NCI-H446 treated with DMSO at 0.1 percent for 48 hours (cell line): ENCODE measurements at regions not wholly inside any gene's neighbourhood (a gene's known extent, or its start where the extent isn't known, plus 50 kb on each side); places are given as distances from the start of the nearest gene placed in this dataset.
"Not testable (repeated sequence)": the region's sequence is repeated elsewhere in the genome, so short reads cannot be mapped to it uniquely, and the experiment has no call there.

Source experiments
- DNase-seq: peaks from one replicate; lab custom pipeline; 2025; lab: John Stamatoyannopoulos, UW

- DNase-seq = no peak
Observed at GRCh38 chrX:45502396-45502795, 301.7 kb upstream of the DIPK2B start.

- no peak for DNase-seq
Observed at GRCh38 chrX:45497290-45497689, 296.6 kb upstream of the DIPK2B start.

- no peak for DNase-seq
Observed at GRCh38 chrX:45485719-45486118, 285.0 kb upstream of the DIPK2B start.

GRCh38 chrX:45479835-45480422 lies 279.3 kb upstream of the DIPK2B start:
- DNase-seq = no peak

- DNase-seq = no peak
Observed at GRCh38 chrX:45479196-45479834, 278.6 kb upstream of the DIPK2B start.

GRCh38 chrX:45472968-45473367 lies 272.3 kb upstream of the DIPK2B start:
- DNase-seq = no peak

GRCh38 chrX:45467537-45467936 lies 266.9 kb upstream of the DIPK2B start:
- DNase-seq = not testable (repeated sequence)

GRCh38 chrX:45455732-45456131 lies 255.1 kb upstream of the DIPK2B start:
- DNase-seq = not testable (repeated sequence)

- DNase-seq = no peak
Observed at GRCh38 chrX:45454290-45454689, 253.6 kb upstream of the DIPK2B start.

GRCh38 chrX:45449982-45450381 lies 249.3 kb upstream of the DIPK2B start:
- no peak for DNase-seq

GRCh38 chrX:45447995-45448394 lies 247.3 kb upstream of the DIPK2B start:
- no peak for DNase-seq

GRCh38 chrX:45447331-45447730 lies 246.7 kb upstream of the DIPK2B start:
- DNase-seq = no peak

- DNase-seq = no peak
Observed at GRCh38 chrX:45445745-45446412, 245.2 kb upstream of the DIPK2B start.

- DNase-seq = no peak
Observed at GRCh38 chrX:45437186-45437585, 236.5 kb upstream of the DIPK2B start.

- DNase-seq = no peak
Observed at GRCh38 chrX:45435481-45435880, 234.8 kb upstream of the DIPK2B start.

- no peak for DNase-seq
Observed at GRCh38 chrX:45434231-45434630, 233.6 kb upstream of the DIPK2B start.

GRCh38 chrX:45428831-45429230 lies 228.2 kb upstream of the DIPK2B start:
- no peak for DNase-seq

GRCh38 chrX:45424326-45424725 lies 223.7 kb upstream of the DIPK2B start:
- no peak for DNase-seq

GRCh38 chrX:45422216-45422925 lies 221.7 kb upstream of the DIPK2B start:
- DNase-seq = no peak

GRCh38 chrX:45421806-45422205 lies 221.1 kb upstream of the DIPK2B start:
- no peak for DNase-seq

- no peak for DNase-seq
Observed at GRCh38 chrX:45404206-45404605, 203.5 kb upstream of the DIPK2B start.

GRCh38 chrX:45401923-45402322 lies 201.2 kb upstream of the DIPK2B start:
- no peak for DNase-seq
